ENCODE measurements at regions not wholly inside any gene's neighbourhood (a gene's known extent, or its start where the extent isn't known, plus 50 kb on each side); places are given as distances from the start of the nearest gene placed in this dataset.
"Not testable (repeated sequence)": the region's sequence is repeated elsewhere in the genome, so short reads cannot be mapped to it uniquely, and the experiment has no call there.

- FAIRE-seq, result no peak
Observed at GRCh38 chr13:79851318-79851717, 370.4 kb downstream of the NDFIP2 start.

GRCh38 chr13:79847882-79848592 is 367.1 kb downstream of the NDFIP2 start:
- FAIRE-seq, result no peak

- FAIRE-seq, result no peak
Observed at GRCh38 chr13:79846386-79846785, 365.4 kb downstream of the NDFIP2 start.

DNA sequence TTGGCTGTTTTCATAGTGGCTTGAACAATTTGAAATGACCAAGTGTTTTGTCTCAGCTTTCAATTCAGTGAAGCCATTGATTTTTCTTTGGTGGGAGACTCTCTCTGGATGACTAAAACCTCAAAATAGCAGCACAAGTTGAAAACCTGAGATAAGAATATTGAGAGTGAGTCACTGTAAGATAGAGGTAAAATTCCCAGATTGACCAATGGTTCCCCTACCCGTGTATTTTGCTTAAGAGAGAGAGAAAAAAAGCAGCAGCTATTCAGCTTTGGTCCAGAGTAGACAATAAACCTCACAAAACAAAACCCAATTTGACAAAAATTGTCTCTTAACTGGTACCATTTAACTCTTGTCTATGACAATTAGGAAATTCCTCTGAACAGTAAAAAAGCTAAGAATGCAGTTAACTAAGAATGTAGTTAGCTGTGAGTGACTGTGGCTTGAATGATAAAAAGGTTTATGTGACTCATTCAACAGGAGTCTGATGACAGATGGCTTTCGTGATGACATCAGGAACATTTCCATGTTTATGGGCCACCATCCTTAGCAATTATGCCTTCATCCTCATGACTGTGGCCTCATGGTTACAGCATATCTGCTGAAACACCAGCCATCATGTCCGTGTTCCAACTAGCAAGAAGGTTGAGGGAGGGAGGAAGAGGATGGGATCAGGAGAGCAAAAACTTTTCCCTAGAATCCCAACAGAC is 356.9 kb downstream of the NDFIP2 start:
- no peak for FAIRE-seq

DNA sequence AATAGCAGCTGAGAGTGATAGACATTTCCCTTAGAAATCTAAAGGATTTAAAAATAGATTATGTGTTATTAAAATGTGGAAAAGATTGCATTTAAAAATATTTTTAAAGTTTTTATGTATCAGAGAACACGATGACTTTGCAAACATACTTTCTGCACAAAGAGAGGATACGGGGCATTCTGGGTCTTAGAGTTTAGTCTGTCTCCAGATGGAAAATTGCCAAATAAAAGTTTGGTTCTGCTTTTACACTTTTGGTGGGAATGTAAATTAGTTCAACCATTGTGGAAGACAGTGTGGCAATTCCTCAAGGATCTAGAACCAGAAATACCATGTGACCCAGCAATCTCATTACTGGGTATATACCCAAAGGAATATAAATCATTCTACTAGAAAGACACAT is 355.2 kb downstream of the NDFIP2 start:
- FAIRE-seq, result not testable (repeated sequence)

DNA sequence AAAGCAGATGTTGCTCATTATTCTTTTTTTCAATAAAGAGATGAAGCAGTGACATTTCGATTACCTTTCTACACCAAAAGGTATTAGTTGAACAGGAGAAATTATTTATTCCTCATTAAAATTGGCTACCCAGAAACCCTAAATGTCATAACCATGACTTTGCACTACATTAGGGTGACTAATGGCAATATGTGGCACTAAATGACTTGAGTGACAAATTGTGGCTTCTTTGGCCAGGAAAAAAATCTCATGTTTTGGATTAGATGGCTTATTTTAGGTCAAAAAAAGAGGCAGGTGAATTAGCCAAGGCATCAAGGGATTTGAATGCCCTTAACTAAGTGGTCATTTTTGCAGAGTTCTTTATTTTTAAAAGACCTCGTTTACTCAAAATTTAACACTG is 353.9 kb downstream of the NDFIP2 start:
- FAIRE-seq, result no peak

GRCh38 chr13:79833991-79834390 is 353.0 kb downstream of the NDFIP2 start:
- no peak for FAIRE-seq

DNA sequence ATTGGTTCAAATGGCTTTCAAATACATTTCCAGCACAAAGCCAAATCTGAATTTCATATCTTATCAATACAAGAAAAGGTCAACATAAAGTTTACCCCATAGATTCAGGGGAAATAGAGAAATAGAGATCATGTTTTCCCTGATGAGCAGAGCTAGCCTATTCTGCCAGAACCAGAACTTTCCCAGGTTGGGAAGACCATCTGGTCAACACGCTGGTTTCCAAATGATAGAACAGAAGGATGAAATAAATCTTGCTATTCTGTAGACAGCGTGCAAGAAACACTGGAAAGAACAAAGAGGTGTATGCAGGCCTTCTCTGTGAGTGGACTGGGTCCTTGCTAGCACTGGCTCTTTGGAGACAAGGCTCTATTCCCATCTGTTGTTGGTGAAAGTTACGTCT is 350.6 kb downstream of the NDFIP2 start:
- no peak for FAIRE-seq

DNA sequence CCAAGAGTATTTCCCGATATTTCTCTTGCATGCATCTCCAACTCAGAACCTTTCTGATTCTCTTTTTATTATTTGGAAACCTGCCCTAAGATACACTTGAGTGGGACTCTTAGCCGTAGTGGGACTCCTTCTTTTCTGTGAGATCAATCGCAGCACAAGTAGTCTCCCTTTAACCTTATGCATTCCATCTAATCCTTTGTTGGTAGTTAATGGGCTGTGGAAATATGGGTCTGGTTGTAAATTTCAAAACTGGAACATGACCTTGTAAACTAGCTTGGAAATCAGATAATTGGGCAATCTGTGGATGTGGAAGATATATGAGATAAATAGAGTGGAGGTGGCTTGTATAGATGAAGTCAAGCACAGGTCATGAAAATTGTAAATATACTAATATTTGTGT is 350.0 kb downstream of the NDFIP2 start:
- no peak for FAIRE-seq

GRCh38 chr13:79830426-79830825 is 349.5 kb downstream of the NDFIP2 start:
- no peak for FAIRE-seq

DNA sequence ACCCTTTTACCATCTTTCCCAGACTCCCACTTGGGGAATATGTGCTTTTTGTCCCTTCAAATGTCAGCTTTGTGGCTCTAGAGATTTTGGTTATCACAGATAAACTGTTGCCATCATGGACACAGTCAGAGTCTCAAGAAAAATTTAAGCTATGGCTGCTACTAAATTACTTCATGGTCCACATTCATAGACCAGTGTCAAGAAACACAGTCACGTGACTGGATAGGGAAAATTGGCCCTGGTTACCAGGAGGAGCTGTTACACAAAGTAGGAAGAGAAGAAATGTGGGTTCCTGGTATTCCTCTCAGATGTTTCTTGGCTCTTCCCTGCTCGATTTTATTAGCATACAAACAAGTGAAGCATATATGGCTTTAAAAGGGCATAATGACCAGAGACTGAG is 348.9 kb downstream of the NDFIP2 start:
- no peak for FAIRE-seq

DNA sequence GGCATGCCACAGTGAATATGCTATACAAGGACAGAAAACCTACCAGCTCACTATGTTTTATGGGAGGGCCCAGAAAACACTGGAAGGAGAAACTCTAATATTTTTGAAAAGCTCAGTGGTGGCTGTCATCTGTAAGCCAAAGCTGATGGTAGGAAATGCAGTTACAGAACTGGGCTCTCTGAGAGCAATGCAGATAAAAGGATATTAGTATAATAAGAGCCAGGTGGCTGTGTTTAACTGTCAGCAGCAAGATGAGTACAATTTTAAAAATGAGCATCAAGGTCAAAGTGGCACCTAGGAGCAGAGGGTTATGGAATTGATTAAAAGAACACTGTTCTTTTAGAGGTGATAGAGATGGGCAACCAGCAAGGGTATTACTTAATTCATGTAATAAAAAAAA is 345.0 kb downstream of the NDFIP2 start:
- FAIRE-seq, result no peak

GRCh38 chr13:79815041-79815440 is 334.1 kb downstream of the NDFIP2 start:
- FAIRE-seq, result no peak

GRCh38 chr13:79812070-79812850 is 331.3 kb downstream of the NDFIP2 start:
- no peak for FAIRE-seq

GRCh38 chr13:79811170-79811569 is 330.2 kb downstream of the NDFIP2 start:
- FAIRE-seq, result no peak

GRCh38 chr13:79810669-79811068 is 329.7 kb downstream of the NDFIP2 start:
- peak; percentile 71 for FAIRE-seq

DNA sequence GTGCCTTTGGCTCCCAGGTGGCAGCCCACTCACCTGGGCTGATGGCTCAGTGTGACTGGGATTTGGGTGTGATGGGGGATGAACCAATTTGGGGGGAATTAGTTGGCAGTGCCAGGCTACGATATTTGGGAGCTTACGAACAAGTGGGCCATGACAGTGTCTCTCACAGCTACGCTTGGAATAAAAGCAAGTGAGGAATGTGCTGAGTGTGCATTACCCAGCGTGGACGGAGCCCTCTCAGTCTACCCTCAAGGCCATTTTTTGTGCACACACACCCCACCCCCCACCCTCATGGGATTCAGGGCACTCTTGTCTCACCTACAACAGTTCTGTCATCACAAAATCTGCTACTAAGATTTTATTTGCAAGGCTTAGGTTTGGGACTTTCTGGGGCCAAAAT is 329.1 kb downstream of the NDFIP2 start:
- FAIRE-seq, result no peak

DNA sequence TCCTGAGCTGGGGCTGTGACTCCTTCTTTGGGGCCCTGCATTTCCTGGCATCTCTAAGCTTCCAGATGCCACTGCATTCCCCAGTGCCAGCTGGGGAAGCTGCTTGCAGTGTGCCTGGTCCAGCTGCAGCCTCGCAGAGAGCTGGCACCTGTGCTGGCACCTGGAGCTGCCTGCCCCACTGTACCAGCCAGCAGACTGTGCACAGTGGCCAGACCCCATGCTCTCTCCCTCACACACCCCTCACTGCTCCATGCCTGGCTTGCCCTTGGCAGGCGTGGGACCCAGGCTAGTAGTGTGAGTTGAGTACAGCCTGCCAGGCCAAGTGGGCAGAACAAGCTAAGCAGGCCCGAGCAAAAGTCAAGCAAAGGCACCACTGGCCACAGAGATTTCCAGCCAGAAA is 327.5 kb downstream of the NDFIP2 start:
- FAIRE-seq, result no peak

DNA sequence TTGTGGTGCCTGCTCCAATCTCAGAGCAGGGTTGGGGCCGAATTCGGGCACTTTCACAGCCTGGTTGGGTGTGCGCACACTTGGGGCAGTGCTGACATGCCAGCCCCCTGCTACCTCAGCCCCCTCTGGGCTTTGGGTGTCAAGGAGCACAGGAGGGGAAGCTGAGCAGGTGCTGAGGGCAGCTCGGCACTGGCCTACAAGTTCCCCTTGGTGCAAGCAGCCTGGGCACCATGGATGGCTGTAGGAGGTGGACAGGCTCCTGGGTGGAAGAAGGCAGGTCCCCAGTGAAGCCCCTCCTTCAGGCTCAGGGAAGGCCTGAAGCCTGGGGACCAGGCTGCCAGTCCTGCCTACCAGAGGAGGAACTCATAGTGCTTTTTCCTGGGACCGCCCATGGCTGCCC is 326.6 kb downstream of the NDFIP2 start:
- FAIRE-seq, result peak; percentile 89

GRCh38 chr13:79806821-79807220 is 325.9 kb downstream of the NDFIP2 start:
- peak; percentile 96 for FAIRE-seq

- FAIRE-seq, result peak; percentile 96
Observed at GRCh38 chr13:79805317-79805716, 324.4 kb downstream of the NDFIP2 start.

DNA sequence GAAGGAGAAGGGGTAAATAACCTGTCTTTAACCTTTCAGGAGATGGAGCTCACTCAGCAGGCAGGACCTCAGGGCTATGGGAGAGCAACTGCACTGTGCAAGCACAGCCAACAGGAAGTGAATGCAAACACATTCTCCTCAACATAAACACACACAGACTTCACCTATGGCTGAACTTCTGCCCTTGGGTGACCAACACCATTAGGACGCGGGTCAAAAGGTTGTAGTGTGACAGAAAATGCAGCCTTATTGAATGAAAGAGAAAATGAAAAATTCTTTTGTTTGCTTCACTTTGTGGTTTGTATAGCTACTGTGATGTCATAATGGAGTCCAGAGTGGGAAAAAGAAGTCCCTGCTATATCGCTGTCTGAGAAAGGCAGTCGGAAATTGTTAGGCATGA is 323.0 kb downstream of the NDFIP2 start:
- FAIRE-seq, result no peak

DNA sequence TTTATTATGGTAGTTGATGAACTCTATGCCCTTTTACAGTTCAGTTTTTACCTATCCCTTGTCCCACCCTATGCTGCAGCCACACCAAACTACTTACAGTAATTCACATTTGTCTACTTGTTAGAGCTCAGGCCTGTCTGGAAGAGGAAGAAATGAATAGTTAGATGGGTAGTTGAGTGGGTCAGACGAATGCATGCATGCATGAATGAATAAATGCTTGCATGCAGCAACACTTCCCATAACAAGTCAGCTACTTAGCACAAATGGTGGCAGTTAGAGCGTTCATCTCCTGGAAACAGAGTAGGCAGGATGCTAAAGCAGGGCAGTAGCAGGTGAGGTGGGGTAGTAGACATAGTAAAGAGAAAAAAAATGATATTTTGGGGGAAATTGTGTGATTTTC is 322.3 kb downstream of the NDFIP2 start:
- FAIRE-seq, result no peak
